ENCODE measurements at regions not wholly inside any gene's neighbourhood (a gene's known extent, or its start where the extent isn't known, plus 50 kb on each side); places are given as distances from the start of the nearest gene placed in this dataset.

- no peak for DNase-seq
These were observed 60.9 kb upstream of the MGAT5 start for GRCh38 chr2:134193006-134193405.

GRCh38 chr2:134194519-134194918 is 59.4 kb upstream of the MGAT5 start:
- DNase-seq = no peak

GRCh38 chr2:134195341-134195740 is 58.5 kb upstream of the MGAT5 start:
- no peak for DNase-seq

- no peak for DNase-seq
These were observed 56.4 kb upstream of the MGAT5 start for GRCh38 chr2:134197445-134197844.

GRCh38 chr2:134198006-134198634 is 55.8 kb upstream of the MGAT5 start:
- DNase-seq = no peak

GRCh38 chr2:134199123-134199522 is 54.7 kb upstream of the MGAT5 start:
- DNase-seq = no peak

- DNase-seq = no peak
These were observed 53.7 kb upstream of the MGAT5 start for GRCh38 chr2:134200036-134200618.

GRCh38 chr2:134201533-134201932 is 52.3 kb upstream of the MGAT5 start:
- DNase-seq = no peak

GRCh38 chr2:134202371-134202770 is 51.5 kb upstream of the MGAT5 start:
- DNase-seq = no peak

GRCh38 chr2:134203175-134203574 is 50.7 kb upstream of the MGAT5 start:
- no peak for DNase-seq
